ENCODE measurements at regions not wholly inside any gene's neighbourhood (a gene's known extent, or its start where the extent isn't known, plus 50 kb on each side); places are given as distances from the start of the nearest gene placed in this dataset.

DNA sequence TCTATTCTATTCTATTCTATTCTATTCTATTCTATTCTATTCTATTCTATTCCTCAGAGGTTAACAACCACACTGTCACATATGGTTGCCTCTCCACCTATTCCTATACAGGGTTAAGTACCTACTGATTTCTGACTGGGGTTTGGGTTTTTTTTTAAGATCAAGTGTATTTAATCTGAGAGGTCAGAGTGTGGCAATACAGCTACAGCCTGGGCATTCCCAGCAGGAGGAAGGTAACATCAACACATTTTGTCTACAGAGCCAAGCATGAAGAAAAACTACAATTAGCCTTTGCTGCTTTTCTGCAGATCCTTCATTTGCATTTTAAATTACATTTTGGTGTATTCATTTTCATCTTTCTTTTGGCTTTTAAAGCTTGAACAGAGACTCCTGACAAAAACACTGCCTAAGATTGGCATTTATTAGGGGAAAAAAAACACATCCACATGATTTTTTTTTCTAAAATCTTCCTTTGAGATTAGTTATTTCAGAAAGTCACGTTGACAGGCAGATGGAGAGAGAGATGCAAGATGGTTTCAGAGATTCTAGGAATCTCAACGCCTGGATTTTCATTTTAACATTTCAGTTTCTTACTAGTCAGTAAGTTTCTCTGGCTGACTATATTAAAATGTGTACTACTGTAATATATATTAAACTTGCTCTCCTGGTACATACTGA is 255.9 kb upstream of the TET2 start:
- H3K27me3 ChIP-seq (ENCODE audit: control insufficient read depth, insufficient read depth, low read length, poor library complexity, severe bottlenecking), result peaks cover 6% of the 10 kb centered on the region
- no peaks in the 10 kb centered on the region for H3K4me1 ChIP-seq (ENCODE audit: control insufficient read depth, insufficient read depth, low read length)
- TF ChIP-seq, protein P1, sequence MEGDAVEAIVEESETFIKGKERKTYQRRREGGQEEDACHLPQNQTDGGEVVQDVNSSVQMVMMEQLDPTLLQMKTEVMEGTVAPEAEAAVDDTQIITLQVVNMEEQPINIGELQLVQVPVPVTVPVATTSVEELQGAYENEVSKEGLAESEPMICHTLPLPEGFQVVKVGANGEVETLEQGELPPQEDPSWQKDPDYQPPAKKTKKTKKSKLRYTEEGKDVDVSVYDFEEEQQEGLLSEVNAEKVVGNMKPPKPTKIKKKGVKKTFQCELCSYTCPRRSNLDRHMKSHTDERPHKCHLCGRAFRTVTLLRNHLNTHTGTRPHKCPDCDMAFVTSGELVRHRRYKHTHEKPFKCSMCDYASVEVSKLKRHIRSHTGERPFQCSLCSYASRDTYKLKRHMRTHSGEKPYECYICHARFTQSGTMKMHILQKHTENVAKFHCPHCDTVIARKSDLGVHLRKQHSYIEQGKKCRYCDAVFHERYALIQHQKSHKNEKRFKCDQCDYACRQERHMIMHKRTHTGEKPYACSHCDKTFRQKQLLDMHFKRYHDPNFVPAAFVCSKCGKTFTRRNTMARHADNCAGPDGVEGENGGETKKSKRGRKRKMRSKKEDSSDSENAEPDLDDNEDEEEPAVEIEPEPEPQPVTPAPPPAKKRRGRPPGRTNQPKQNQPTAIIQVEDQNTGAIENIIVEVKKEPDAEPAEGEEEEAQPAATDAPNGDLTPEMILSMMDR (conservative IDR thresholded peaks at IDR 0.05), result no peak
- H3K4me3 Mint-ChIP-seq, result no peak overlapping the region
- no peaks in the 10 kb centered on the region for H3K36me3 Mint-ChIP-seq (ENCODE audit: low read depth)
- H3K9me3 Mint-ChIP-seq, result no peaks in the 10 kb centered on the region
- H3K36me3 ChIP-seq (ENCODE audit: control insufficient read depth, insufficient read depth, low read length), result no peaks in the 10 kb centered on the region
- H3K27ac ChIP-seq (ENCODE audit: low read depth, low read length), result no peak overlapping the region
- no peak overlapping the region for H3K27ac Mint-ChIP-seq
- H3K9ac ChIP-seq (ENCODE audit: extremely low read depth, low read length, poor library complexity, severe bottlenecking), result no peak overlapping the region
- H3K27me3 Mint-ChIP-seq (ENCODE audit: insufficient read depth), result peaks cover 11% of the 10 kb centered on the region
- WGBS, 2 experiments (ENCODE audit: insufficient coverage in 1 of 2, insufficient read length in 1 of 2), result 63% methylated on average over 2 of the region's 2 CpGs; no CpG with 5 or more reads in 1 of the 2 experiments
- DNase-seq, result no peak
- no peaks in the 10 kb centered on the region for H3K9me3 ChIP-seq (ENCODE audit: control insufficient read depth, low read length)
- H3K4me3 ChIP-seq (ENCODE audit: low read length), result no peak overlapping the region
- no peaks in the 10 kb centered on the region for H3K4me1 Mint-ChIP-seq

- 40 to 79% methylated on average over 1 to 2 of the region's 2 CpGs for WGBS, 2 experiments (ENCODE audit: insufficient coverage in 1 of 2, insufficient read length in 1 of 2)
- H3K4me3 ChIP-seq (ENCODE audit: low read length), result no peak overlapping the region
- H3K36me3 ChIP-seq (ENCODE audit: control insufficient read depth, insufficient read depth, low read length), result no peaks in the 10 kb centered on the region
- no peaks in the 10 kb centered on the region for H3K4me1 ChIP-seq (ENCODE audit: control insufficient read depth, insufficient read depth, low read length)
- Mint-ChIP-seq H3K27me3 (ENCODE audit: insufficient read depth) (peaks cover 16% of the 10 kb centered on the region), H3K36me3 (ENCODE audit: low read depth) (no peaks in the 10 kb centered on the region), H3K27ac (no peak overlapping the region), H3K4me3 (no peak overlapping the region), H3K4me1 (no peaks in the 10 kb centered on the region), H3K9me3 (peaks cover 2% of the 10 kb centered on the region)
- DNase-seq, result no peak
- H3K9me3 ChIP-seq (ENCODE audit: control insufficient read depth, low read length), result peaks cover 5% of the 10 kb centered on the region
- no peaks in the 10 kb centered on the region for H3K27me3 ChIP-seq (ENCODE audit: control insufficient read depth, insufficient read depth, low read length, poor library complexity, severe bottlenecking)
- no peak overlapping the region for H3K9ac ChIP-seq (ENCODE audit: extremely low read depth, low read length, poor library complexity, severe bottlenecking)
- TF ChIP-seq, protein P1 (conservative IDR thresholded peaks at IDR 0.05), result no peak
- H3K27ac ChIP-seq (ENCODE audit: low read depth, low read length), result no peak overlapping the region
These were observed 249.7 kb upstream of the TET2 start for GRCh38 chr4:104896660-104897645.

GRCh38 chr4:104899863-104900262 is 246.8 kb upstream of the TET2 start:
- WGBS, 2 experiments (ENCODE audit: insufficient coverage in 1 of 2, insufficient read length in 1 of 2), result 93% methylated on average over 3 to 4 of the region's 4 CpGs
- H3K27me3 Mint-ChIP-seq (ENCODE audit: insufficient read depth), result peaks cover 45% of the 10 kb centered on the region

More at GRCh38 chr4:104899863-104900262, 246.8 kb upstream of the TET2 start:
- peaks cover 2% of the 10 kb centered on the region for H3K9me3 Mint-ChIP-seq
- Histone ChIP-seq H3K27ac (ENCODE audit: low read depth, low read length) (no peak overlapping the region), H3K27me3 (ENCODE audit: control insufficient read depth, insufficient read depth, low read length, poor library complexity, severe bottlenecking) (peaks cover 6% of the 10 kb centered on the region), H3K9ac (ENCODE audit: extremely low read depth, low read length, poor library complexity, severe bottlenecking) (no peak overlapping the region), H3K9me3 (ENCODE audit: control insufficient read depth, low read length) (peaks cover 5% of the 10 kb centered on the region), H3K4me1 (ENCODE audit: control insufficient read depth, insufficient read depth, low read length) (no peaks in the 10 kb centered on the region), H3K36me3 (ENCODE audit: control insufficient read depth, insufficient read depth, low read length) (no peaks in the 10 kb centered on the region), H3K4me3 (ENCODE audit: low read length) (no peak overlapping the region)
- no peak for DNase-seq
- H3K4me3 Mint-ChIP-seq, result no peak overlapping the region
- no peaks in the 10 kb centered on the region for H3K36me3 Mint-ChIP-seq (ENCODE audit: low read depth)
- TF ChIP-seq, protein P1 (conservative IDR thresholded peaks at IDR 0.05), result no peak
- no peaks in the 10 kb centered on the region for H3K4me1 Mint-ChIP-seq
- no peak overlapping the region for H3K27ac Mint-ChIP-seq
